ENCODE measurements at regions not wholly inside any gene's neighbourhood (a gene's known extent, or its start where the extent isn't known, plus 50 kb on each side); places are given as distances from the start of the nearest gene placed in this dataset.

DNA sequence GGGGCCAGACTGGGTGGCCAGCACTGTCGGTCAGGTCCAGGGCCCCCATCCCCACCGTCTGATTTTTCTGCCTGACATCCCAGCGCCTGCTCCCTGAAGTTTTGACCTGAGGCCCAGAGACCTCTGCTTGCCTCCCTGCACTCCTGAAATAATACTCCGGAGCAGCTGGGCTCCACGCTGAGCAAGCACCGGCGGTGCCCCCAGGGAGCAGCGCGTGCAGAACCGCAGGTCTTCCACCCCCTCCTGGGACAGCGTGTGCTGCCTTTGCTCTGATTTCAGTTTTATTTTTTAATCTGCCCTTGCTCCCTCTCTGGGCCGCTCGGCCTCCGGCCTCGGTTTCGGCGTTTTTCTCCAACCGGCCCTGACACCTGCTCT is 132.4 kb upstream of the GSE1 start:
- no peaks in the 10 kb centered on the region for H3K9me3 ChIP-seq (ENCODE audit: insufficient read depth, low read depth, low read length)
- H3K4me2 ChIP-seq (ENCODE audit: low read length) = no peak overlapping the region
- DNase-seq = peak; percentile 40 to 41
- H3K27ac ChIP-seq (ENCODE audit: low read depth, low read length) = no peak overlapping the region
- no peak overlapping the region for H3K14ac ChIP-seq (ENCODE audit: low read length)
- peak overlapping the region; percentile 13 for H2BK12ac ChIP-seq (ENCODE audit: low read length)
- H4K12ac ChIP-seq (ENCODE audit: low read depth, low read length) = no peak overlapping the region
- no peak overlapping the region for H3K4ac ChIP-seq (ENCODE audit: low read depth, low read length)
- H3K4me3 ChIP-seq (ENCODE audit: low read depth, low read length) = no peak overlapping the region
- H3K18ac ChIP-seq (ENCODE audit: low read length) = no peak overlapping the region
- peaks cover 0 to 1% of the 10 kb centered on the region in 2 experiments for H3K4me1 ChIP-seq (ENCODE audit: control insufficient read depth in 1 of 2, insufficient read depth in 2 of 2, low read length in 2 of 2)
- H2BK120ac ChIP-seq (ENCODE audit: insufficient read depth, low read length, poor library complexity) = no peak overlapping the region
- H3K23ac ChIP-seq (ENCODE audit: low read length) = no peak overlapping the region
- H4K8ac ChIP-seq (ENCODE audit: low read depth, low read length) = no peak overlapping the region
- peak overlapping the region; percentile 51 for H4K91ac ChIP-seq (ENCODE audit: low read depth, low read length)
- no peak overlapping the region for H3K9ac ChIP-seq (ENCODE audit: low read length)
- H3K79me1 ChIP-seq (ENCODE audit: low read length) = peaks cover 5% of the 10 kb centered on the region
- WGBS (ENCODE audit: extremely low coverage, insufficient coverage, insufficient read length) = no CpG with 5 or more reads among the region's 18 CpGs
- peaks cover 3% of the 10 kb centered on the region for H3K79me2 ChIP-seq (ENCODE audit: control insufficient read depth, insufficient read depth, low read length, poor library complexity)
- no peak overlapping the region for H2BK5ac ChIP-seq (ENCODE audit: low read depth, low read length, poor library complexity)
- no peaks in the 10 kb centered on the region for H3K36me3 ChIP-seq (ENCODE audit: control insufficient read depth in 1 of 2, insufficient read depth in 2 of 2, low read length in 2 of 2)
- peak overlapping the region; percentile 36 for H2AK5ac ChIP-seq (ENCODE audit: low read length)
- H3K27me3 ChIP-seq (ENCODE audit: insufficient read depth, low read length) = no peaks in the 10 kb centered on the region
- H2AFZ ChIP-seq (ENCODE audit: insufficient read depth, low read length, poor library complexity) = no peak overlapping the region

DNA sequence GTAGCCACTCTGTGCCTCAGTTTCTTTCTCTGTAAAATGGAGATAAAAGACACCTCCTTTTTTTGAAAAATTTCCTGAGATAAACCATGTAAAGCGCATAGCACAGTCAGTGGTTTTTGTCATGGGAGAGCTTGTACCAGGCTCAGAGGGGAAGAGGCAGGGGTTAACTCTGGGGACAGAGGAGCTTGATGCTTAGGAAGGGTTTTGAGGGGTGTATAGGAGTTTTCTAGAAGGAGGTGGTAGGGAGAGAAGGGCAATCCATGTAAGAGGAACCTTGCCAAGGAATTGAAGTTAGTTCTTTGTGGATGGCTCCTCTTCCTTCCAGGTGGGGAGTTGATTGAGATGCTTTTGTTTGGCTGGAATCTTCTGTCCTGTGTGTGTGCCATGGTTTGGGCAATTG is 131.9 kb upstream of the GSE1 start:
- Histone ChIP-seq H3K79me2 (ENCODE audit: control insufficient read depth, insufficient read depth, low read length, poor library complexity) (peaks cover 1% of the 10 kb centered on the region), H4K8ac (ENCODE audit: low read depth, low read length) (no peak overlapping the region), H2BK5ac (ENCODE audit: low read depth, low read length, poor library complexity) (no peak overlapping the region), H3K9me3 (ENCODE audit: insufficient read depth, low read depth, low read length) (peaks cover 3% of the 10 kb centered on the region), H3K23ac (ENCODE audit: low read length) (no peak overlapping the region), H3K9ac (ENCODE audit: low read length) (no peak overlapping the region), H4K12ac (ENCODE audit: low read depth, low read length) (no peak overlapping the region), H3K4ac (ENCODE audit: low read depth, low read length) (no peak overlapping the region), H3K4me3 (ENCODE audit: low read depth, low read length) (no peak overlapping the region), H3K4me1 (ENCODE audit: control insufficient read depth in 1 of 2, insufficient read depth in 2 of 2, low read length in 2 of 2) (no peaks in the 10 kb centered on the region), H3K27ac (ENCODE audit: low read depth, low read length) (no peak overlapping the region), H3K79me1 (ENCODE audit: low read length) (peaks cover 1% of the 10 kb centered on the region), H2AK5ac (ENCODE audit: low read length) (no peak overlapping the region), H3K18ac (ENCODE audit: low read length) (no peak overlapping the region), H3K14ac (ENCODE audit: low read length) (no peak overlapping the region), H2AFZ (ENCODE audit: insufficient read depth, low read length, poor library complexity) (no peak overlapping the region), H3K36me3 (ENCODE audit: control insufficient read depth in 1 of 2, insufficient read depth in 2 of 2, low read length in 2 of 2) (no peaks in the 10 kb centered on the region), H3K4me2 (ENCODE audit: low read length) (no peak overlapping the region), H2BK12ac (ENCODE audit: low read length) (no peak overlapping the region), H3K27me3 (ENCODE audit: insufficient read depth, low read length) (no peaks in the 10 kb centered on the region), H2BK120ac (ENCODE audit: insufficient read depth, low read length, poor library complexity) (no peak overlapping the region), H4K91ac (ENCODE audit: low read depth, low read length) (peak overlapping the region; percentile 51)
- no peak for DNase-seq
- no CpG with 5 or more reads among the region's 1 CpG for WGBS (ENCODE audit: extremely low coverage, insufficient coverage, insufficient read length)

DNA sequence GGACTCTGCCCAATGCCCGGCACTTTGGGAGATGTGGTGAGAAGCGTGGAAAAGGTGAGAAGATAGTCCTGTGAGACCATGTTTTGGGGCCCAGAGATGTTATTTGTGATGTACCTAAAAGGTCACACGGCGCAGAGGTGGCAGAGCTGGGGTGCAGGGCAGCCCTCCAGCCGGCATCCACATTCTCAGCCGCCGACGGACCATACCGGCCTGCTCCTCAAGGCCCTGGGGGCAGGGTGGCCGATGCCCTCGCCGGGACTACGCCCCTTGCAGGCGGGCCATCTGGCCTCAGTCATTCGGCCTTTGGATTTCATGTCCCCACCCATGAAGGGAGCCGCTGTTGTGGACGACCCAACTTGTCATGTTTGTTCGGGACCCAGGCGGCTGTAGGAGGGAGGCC is 131.4 kb upstream of the GSE1 start:
- Histone ChIP-seq H2AK5ac (ENCODE audit: low read length) (no peak overlapping the region), H3K4me1 (ENCODE audit: control insufficient read depth in 1 of 2, insufficient read depth in 2 of 2, low read length in 2 of 2) (no peaks in the 10 kb centered on the region), H3K18ac (ENCODE audit: low read length) (no peak overlapping the region), H4K8ac (ENCODE audit: low read depth, low read length) (no peak overlapping the region), H3K14ac (ENCODE audit: low read length) (no peak overlapping the region), H2BK12ac (ENCODE audit: low read length) (no peak overlapping the region), H3K9ac (ENCODE audit: low read length) (no peak overlapping the region), H3K9me3 (ENCODE audit: insufficient read depth, low read depth, low read length) (peaks cover 3% of the 10 kb centered on the region), H3K23ac (ENCODE audit: low read length) (no peak overlapping the region), H3K27me3 (ENCODE audit: insufficient read depth, low read length) (no peaks in the 10 kb centered on the region), H3K27ac (ENCODE audit: low read depth, low read length) (no peak overlapping the region), H3K79me2 (ENCODE audit: control insufficient read depth, insufficient read depth, low read length, poor library complexity) (no peaks in the 10 kb centered on the region), H2AFZ (ENCODE audit: insufficient read depth, low read length, poor library complexity) (no peak overlapping the region), H3K4me3 (ENCODE audit: low read depth, low read length) (no peak overlapping the region), H3K4me2 (ENCODE audit: low read length) (no peak overlapping the region), H3K4ac (ENCODE audit: low read depth, low read length) (no peak overlapping the region), H2BK5ac (ENCODE audit: low read depth, low read length, poor library complexity) (no peak overlapping the region), H4K91ac (ENCODE audit: low read depth, low read length) (no peak overlapping the region), H4K12ac (ENCODE audit: low read depth, low read length) (no peak overlapping the region), H3K79me1 (ENCODE audit: low read length) (no peaks in the 10 kb centered on the region), H3K36me3 (ENCODE audit: control insufficient read depth in 1 of 2, insufficient read depth in 2 of 2, low read length in 2 of 2) (no peaks in the 10 kb centered on the region), H2BK120ac (ENCODE audit: insufficient read depth, low read length, poor library complexity) (no peak overlapping the region)
- peak; percentile 22 to 25 for DNase-seq
- no CpG with 5 or more reads among the region's 19 CpGs for WGBS (ENCODE audit: extremely low coverage, insufficient coverage, insufficient read length)

DNA sequence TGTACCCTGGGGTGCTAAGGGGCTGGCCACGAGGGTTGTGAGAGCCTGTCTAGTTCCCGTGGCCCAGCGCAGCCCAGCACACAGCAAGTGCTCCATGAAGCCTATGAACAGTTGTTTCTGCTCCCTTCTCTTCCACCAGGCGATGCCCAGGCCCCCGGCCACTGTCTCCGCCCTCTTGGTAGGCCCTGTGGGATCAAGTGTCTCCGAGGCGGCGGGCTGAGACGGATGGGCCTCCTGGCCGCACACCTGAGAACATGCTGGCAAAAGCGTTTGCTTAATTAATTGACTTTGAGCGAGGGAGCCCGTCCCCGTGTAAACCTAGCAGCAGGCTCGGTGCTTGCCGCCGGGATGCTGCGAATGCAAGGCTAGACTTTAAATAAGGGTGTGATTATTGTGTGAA is 129.7 kb upstream of the GSE1 start:
- Histone ChIP-seq H3K4me1 (ENCODE audit: control insufficient read depth in 1 of 2, insufficient read depth in 2 of 2, low read length in 2 of 2) (no peaks in the 10 kb centered on the region), H3K23ac (ENCODE audit: low read length) (no peak overlapping the region), H3K79me1 (ENCODE audit: low read length) (no peaks in the 10 kb centered on the region), H3K27me3 (ENCODE audit: insufficient read depth, low read length) (no peaks in the 10 kb centered on the region), H2BK120ac (ENCODE audit: insufficient read depth, low read length, poor library complexity) (no peak overlapping the region), H3K4me3 (ENCODE audit: low read depth, low read length) (peak overlapping the region; percentile 23), H2BK5ac (ENCODE audit: low read depth, low read length, poor library complexity) (no peak overlapping the region), H4K12ac (ENCODE audit: low read depth, low read length) (no peak overlapping the region), H3K18ac (ENCODE audit: low read length) (no peak overlapping the region), H2AK5ac (ENCODE audit: low read length) (no peak overlapping the region), H2BK12ac (ENCODE audit: low read length) (no peak overlapping the region), H3K14ac (ENCODE audit: low read length) (no peak overlapping the region), H4K8ac (ENCODE audit: low read depth, low read length) (no peak overlapping the region), H4K91ac (ENCODE audit: low read depth, low read length) (no peak overlapping the region), H3K9ac (ENCODE audit: low read length) (no peak overlapping the region), H3K27ac (ENCODE audit: low read depth, low read length) (no peak overlapping the region), H3K79me2 (ENCODE audit: control insufficient read depth, insufficient read depth, low read length, poor library complexity) (no peaks in the 10 kb centered on the region), H3K36me3 (ENCODE audit: control insufficient read depth in 1 of 2, insufficient read depth in 2 of 2, low read length in 2 of 2) (no peaks in the 10 kb centered on the region), H2AFZ (ENCODE audit: insufficient read depth, low read length, poor library complexity) (no peak overlapping the region), H3K9me3 (ENCODE audit: insufficient read depth, low read depth, low read length) (peaks cover 3% of the 10 kb centered on the region), H3K4me2 (ENCODE audit: low read length) (no peak overlapping the region), H3K4ac (ENCODE audit: low read depth, low read length) (no peak overlapping the region)
- no CpG with 5 or more reads among the region's 19 CpGs for WGBS (ENCODE audit: extremely low coverage, insufficient coverage, insufficient read length)
- no peak for DNase-seq

All from trophoblast cell (in vitro differentiated cells and primary cell).